ENCODE measurements at regions not wholly inside any gene's neighbourhood (a gene's known extent, or its start where the extent isn't known, plus 50 kb on each side); places are given as distances from the start of the nearest gene placed in this dataset.

DNA sequence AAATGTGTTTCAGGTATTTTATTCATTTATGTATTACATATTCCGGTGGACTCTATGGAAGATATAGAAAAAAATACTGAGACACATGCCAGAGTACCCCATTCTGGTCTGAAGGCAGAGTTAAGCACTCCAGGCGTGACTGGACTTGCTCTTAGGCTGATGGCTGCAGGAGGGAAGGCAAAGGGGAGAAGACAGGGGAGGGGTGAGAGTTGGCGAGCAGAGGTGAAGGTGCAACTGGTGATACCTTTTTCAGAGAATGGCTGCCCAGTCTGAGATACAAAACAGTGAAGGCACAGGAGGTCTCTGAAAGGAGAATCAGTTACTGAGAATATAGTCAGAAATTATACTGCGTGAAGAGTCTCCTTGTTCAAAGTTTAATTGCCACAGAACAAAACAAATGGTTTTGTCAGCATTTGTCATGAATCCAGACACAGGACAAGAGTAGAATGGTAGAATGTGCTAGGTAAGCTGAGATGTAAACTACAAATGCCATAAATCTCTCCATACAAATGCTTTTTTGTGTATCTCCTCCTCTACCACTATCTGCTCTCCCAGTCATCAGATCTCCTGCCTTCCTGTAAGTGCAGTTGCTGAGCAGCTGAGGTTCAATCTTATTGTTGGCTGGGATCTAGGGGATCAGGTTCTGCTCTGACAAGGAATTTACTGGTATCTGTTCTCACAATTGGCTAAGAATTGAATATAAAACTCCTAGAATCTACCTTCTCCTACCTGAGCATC is 104.2 kb upstream of the DST start:
- Histone ChIP-seq H3K79me2 (ENCODE audit: insufficient read depth, low read length) (no peaks in the 10 kb centered on the region), H3K27me3 (ENCODE audit: control insufficient read depth in 1 of 2, insufficient read depth in 2 of 2, low read length in 2 of 2) (no peaks in the 10 kb centered on the region), H3K4me3 (replicated peaks in 1 of 3; ENCODE audit: insufficient read depth in 1 of 3, low read depth in 2 of 3, low read length in 3 of 3) (no peak overlapping the region), H4K20me1 (ENCODE audit: insufficient read depth, low read length) (no peaks in the 10 kb centered on the region), H2AFZ (ENCODE audit: low read length) (no peak overlapping the region), H3K36me3 (replicated peaks in 1 of 2; ENCODE audit: control insufficient read depth in 1 of 2, insufficient read depth in 2 of 2, low read length in 2 of 2) (no peaks in the 10 kb centered on the region), H3K9me3 (ENCODE audit: low read length) (no peaks in the 10 kb centered on the region), H3K4me1 (ENCODE audit: insufficient read depth, low read length) (peaks cover 24% of the 10 kb centered on the region), H3K27ac (ENCODE audit: extremely low read length, insufficient read depth, low read length) (no peak overlapping the region), H3K4me2 (ENCODE audit: low read depth, low read length) (no peak overlapping the region), H3K9ac (ENCODE audit: insufficient read depth, low read depth, low read length) (no peak overlapping the region)
- 94% methylated on average over 4 of the region's 4 CpGs for WGBS (ENCODE audit: low lambda C conversion rate)
- CTCF ChIA-PET (ENCODE audit: low intra/inter-chr PET ratio, low total read pairs): no interaction called here
- intact Hi-C loops (cut with micrococcal nuclease; ENCODE audit: unreplicated experiment) (loop anchor here (10.0 kb wide), 1 partner anchor 382 kb away; no protein-coding TSS in a partner anchor), in situ Hi-C loops (cut with HindIII; ENCODE audit: extremely low pct_ligation_motif_present, low pct_unique_long_range_greater_than_20kb) (no loop called here)
- TF ChIP-seq NFKBIZ (CRISPR knock-in tag; IDR thresholded peaks at IDR 0.05) (no peak), ZSCAN25 (CRISPR knock-in tag; IDR thresholded peaks at IDR 0.05) (peak; percentile 95)
- no TSS peak for BruUV-seq (replicated peaks)
- FAIRE-seq (no peak), DNase-seq (ENCODE audit: low spot score) (no peak), ATAC-seq (no peak)
- POLR2A ChIA-PET: no interaction called here

DNA sequence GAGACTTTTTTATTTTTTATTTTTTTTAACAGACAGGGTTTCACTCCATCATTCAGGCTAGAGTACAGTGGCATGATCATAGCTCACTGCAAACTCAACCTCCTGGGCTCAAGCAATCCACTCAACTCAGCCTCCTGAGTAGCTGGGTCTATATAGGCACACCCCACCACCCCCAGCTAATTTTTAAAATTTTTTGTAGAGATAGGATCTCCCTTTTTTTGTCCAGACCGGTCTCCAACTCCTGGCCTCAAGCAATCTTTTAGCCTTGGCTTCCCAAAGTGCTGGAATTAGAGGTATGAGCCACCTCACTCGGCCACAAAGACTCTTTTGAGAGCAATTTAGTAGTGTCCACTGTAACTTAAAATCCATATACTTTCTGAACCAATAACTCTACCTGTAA is 103.3 kb upstream of the DST start:
- POLR2A ChIA-PET: no interaction called here
- intact Hi-C loops (cut with micrococcal nuclease; ENCODE audit: unreplicated experiment): loop anchor here (10.0 kb wide), 1 partner anchor 381 kb away; no protein-coding TSS in a partner anchor

More for the DNA sequence above, 103.3 kb upstream of the DST start:
- H3K9me3 ChIP-seq (ENCODE audit: low read length): no peaks in the 10 kb centered on the region
- H2AFZ ChIP-seq (ENCODE audit: low read length): no peak overlapping the region
- FAIRE-seq (no peak), DNase-seq (ENCODE audit: low spot score) (no peak), ATAC-seq (no peak)
- CTCF ChIA-PET (ENCODE audit: low intra/inter-chr PET ratio, low total read pairs): no interaction called here
- H3K27me3 ChIP-seq (ENCODE audit: control insufficient read depth in 1 of 2, insufficient read depth in 2 of 2, low read length in 2 of 2): no peaks in the 10 kb centered on the region
- H3K27ac ChIP-seq (ENCODE audit: extremely low read length, insufficient read depth, low read length): no peak overlapping the region
- no peak overlapping the region for H3K9ac ChIP-seq (ENCODE audit: insufficient read depth, low read depth, low read length)
- H3K36me3 ChIP-seq (replicated peaks in 1 of 2; ENCODE audit: control insufficient read depth in 1 of 2, insufficient read depth in 2 of 2, low read length in 2 of 2): no peaks in the 10 kb centered on the region
- 92% methylated on average over 2 of the region's 2 CpGs for WGBS (ENCODE audit: low lambda C conversion rate)
- BruUV-seq (replicated peaks): no TSS peak
- no peaks in the 10 kb centered on the region for H3K79me2 ChIP-seq (ENCODE audit: insufficient read depth, low read length)
- no peak overlapping the region for H3K4me3 ChIP-seq (replicated peaks in 1 of 3; ENCODE audit: insufficient read depth in 1 of 3, low read depth in 2 of 3, low read length in 3 of 3)
- no peak for TF ChIP-seq JUN (CRISPR knock-in tag; IDR thresholded peaks at IDR 0.05)
- no peak for TF ChIP-seq SNRNP70 (IDR thresholded peaks at IDR 0.05; ENCODE audit: low read depth, low read length)
- no peak for TF ChIP-seq ZFP36 (IDR thresholded peaks at IDR 0.05; ENCODE audit: borderline replicate concordance, low read depth, low read length, partially characterized antibody)
- no peak for TF ChIP-seq ISL2 (CRISPR knock-in tag; IDR thresholded peaks at IDR 0.05)
- no peak for TF ChIP-seq ZNF674 (CRISPR knock-in tag; IDR thresholded peaks at IDR 0.05; ENCODE audit: low read depth)
- no peak for TF ChIP-seq KLF16 (CRISPR knock-in tag; IDR thresholded peaks at IDR 0.05)
- TF ChIP-seq ZFAT (CRISPR knock-in tag; conservative IDR thresholded peaks at IDR 0.05): no peak
- TF ChIP-seq KDM3A (CRISPR knock-in tag; IDR thresholded peaks at IDR 0.05; ENCODE audit: low read depth): no peak
- no peak for TF ChIP-seq ZNF776 (CRISPR knock-in tag; IDR thresholded peaks at IDR 0.05)
- TF ChIP-seq ZNF777 (CRISPR knock-in tag; IDR thresholded peaks at IDR 0.05): no peak
- TF ChIP-seq ZNF234 (CRISPR knock-in tag; conservative IDR thresholded peaks at IDR 0.05): no peak
- no peak for TF ChIP-seq ZNF329 (CRISPR knock-in tag; IDR thresholded peaks at IDR 0.05; ENCODE audit: low read depth)
- TF ChIP-seq KAT8 (CRISPR knock-in tag; IDR thresholded peaks at IDR 0.05): no peak
- TF ChIP-seq ZNF33A (CRISPR knock-in tag; IDR thresholded peaks at IDR 0.05; ENCODE audit: borderline replicate concordance): no peak
- peaks cover 34% of the 10 kb centered on the region for H3K4me1 ChIP-seq (ENCODE audit: insufficient read depth, low read length)
- no peaks in the 10 kb centered on the region for H4K20me1 ChIP-seq (ENCODE audit: insufficient read depth, low read length)
- H3K4me2 ChIP-seq (ENCODE audit: low read depth, low read length): no peak overlapping the region
- in situ Hi-C loops (cut with HindIII; ENCODE audit: extremely low pct_ligation_motif_present, low pct_unique_long_range_greater_than_20kb): no loop called here

Measured in HepG2 (cell line).